HG02798 (cell line): ENCODE measurements at regions not wholly inside any gene's neighbourhood (a gene's known extent, or its start where the extent isn't known, plus 50 kb on each side); places are given as distances from the start of the nearest gene placed in this dataset.

Source experiments
- ATAC-seq: cut with Tn5 transposase; IDR thresholded peaks from one replicate; pipeline ENCODE4 v1.9.1; 2021; ENCODE audit warnings: mild to moderate bottlenecking; ENCODE audit not compliant: unreplicated experiment, poor library complexity

DNA sequence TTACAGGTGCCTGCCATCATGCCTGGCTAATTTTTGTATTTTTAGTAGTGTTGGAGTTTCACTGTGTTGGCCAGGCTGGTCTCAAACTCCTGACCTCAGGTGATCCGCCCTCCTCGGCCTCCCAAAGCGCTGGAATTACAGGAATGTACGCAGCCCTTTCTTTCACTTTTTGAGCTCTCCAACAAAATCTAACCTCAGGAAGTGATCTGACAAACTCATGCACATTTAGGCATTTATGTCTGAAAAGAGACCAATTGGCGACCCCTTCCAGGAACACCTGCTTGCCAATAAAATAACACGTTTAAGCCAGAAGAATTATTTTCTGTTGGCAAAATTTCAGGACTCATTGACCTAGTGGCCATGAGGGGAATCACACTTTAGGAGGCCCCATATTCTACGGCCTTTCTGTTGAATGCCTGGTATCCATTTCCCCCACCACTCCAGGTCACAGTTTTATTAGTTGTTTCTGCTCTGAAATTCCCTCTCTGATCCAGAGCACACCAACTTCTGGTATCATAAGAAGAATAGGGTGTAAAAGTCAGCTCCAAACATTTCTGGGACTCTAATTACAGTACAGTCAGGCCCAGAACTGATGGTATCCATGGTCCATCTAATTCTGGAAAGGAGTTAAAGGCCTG, 65.8 kb upstream of the FRMD4A start:
- ATAC-seq, result no peak

- no peak for ATAC-seq
Measured at GRCh38 chr10:14394179-14394578, 63.5 kb upstream of the FRMD4A start.

- no peak for ATAC-seq
Measured at GRCh38 chr10:14391342-14391741, 60.6 kb upstream of the FRMD4A start.

DNA sequence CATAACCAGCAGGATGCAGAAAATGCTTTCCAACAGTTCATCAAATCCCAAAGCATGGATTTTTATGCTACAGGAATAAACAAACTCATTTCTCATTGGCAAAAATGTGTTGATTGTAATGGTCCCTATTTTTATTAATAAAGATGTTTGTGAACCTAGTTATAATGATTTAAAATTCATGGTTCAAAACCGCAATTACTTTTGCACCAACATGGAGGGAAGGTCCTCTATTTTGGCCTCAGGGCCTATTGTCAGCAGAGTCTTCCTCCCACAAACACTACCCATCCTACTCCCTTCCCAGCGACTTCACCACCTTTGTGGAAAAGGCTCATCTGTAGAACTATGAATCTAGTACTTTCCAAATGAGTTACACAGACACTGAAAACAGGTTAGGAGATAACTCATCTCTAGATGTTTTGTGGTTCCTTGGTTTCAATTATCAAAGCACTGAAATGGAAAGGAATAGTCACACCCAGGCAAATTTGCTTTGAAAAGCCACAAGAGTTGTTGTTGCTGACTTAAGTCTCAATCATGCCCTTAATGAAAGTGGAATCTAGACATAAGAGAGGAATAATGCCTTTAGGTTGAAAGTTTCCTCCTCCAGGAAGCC, 59.4 kb upstream of the FRMD4A start:
- peak; percentile 87 for ATAC-seq

DNA sequence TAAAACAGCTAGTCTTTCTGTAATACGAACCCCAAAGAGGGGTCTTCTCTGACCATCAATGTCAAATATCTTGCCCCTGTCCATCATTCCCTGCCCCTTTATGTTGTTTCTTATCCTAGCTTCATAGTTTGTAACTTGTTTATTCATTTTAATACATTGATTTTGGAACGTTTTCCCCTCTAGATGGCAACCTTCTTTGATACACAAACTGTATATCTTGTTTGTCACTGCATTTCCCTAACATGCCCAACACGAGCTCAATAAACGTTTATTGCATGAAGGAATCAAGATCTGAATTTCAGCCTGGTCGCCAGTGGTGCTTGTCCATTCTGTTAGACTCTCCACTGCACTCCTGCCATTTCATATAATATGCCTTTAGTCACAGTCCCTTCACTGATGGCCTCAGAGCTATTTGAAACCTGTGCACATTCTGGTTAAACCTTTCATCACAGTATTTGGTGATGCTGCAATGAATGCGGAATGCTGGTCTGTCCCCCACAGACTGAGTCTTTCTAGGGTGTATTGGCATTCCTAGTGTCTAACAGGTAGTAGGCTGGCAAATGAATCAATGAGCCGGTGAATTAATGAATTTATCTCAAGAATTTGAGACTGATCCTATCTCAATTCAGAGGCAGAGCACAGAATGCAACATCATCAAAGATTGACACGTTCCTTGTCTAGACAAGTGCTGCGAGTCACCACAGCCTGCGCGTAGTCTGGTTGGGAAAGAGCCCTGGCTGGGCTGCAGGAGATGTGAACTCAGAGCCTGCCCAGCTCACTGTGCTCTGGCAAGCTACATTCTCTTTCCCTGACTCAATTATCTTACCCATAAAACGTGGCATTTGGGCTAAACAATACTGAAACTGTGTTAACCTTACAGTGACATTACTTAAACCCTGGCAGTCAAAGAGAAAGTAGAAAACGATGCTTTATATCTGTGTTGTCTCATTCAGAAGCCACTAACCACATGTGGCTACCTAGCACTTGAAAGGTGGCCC, 55.2 kb upstream of the FRMD4A start:
- ATAC-seq, result no peak

GRCh38 chr10:14384915-14385314, 54.2 kb upstream of the FRMD4A start:
- ATAC-seq, result no peak

DNA sequence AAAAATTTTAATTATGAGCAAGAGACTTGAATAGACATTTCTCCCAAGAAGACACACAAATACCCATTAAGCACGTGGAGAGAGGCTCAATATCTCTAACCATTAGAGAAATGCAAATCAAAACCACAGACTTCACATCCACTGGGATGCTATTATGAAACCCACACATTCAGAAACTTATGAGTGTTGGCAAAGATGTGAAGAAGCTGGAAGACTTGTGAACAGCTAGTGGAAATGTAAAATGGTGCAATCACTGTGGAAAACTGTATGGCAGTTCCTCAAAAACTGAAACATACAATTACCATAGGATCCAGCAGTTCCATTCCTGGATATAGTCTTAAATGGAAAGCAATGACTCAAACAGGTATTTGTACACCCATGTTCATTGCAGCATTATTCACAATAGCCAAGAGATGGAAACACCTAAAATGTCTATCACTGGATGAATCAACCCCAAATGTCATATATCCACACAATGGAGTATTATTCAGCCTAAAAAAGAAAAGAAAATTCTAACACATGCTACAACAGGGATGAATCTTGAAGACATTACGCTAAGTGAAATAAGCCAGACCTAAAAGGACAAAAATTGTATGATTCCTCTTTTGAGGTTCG, 53.5 kb upstream of the FRMD4A start:
- no peak for ATAC-seq

DNA sequence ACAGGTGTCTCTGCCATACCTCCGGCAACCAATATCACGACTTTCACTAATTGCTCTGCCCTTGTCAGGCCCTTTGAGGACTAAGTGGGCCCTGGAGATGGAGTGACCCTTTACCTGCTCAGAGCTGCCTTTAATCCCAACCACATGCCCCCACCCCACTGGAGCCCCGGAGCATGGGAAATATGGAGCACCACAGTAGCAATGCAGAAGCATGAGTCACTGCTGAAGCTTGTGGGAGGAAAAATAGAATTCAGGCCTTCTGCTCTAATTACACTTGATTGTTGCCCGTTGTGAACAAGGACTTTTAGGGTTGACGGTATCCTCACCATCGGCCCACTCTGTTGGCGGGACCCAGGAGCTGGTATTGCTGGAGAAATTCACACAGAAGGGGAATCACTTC, 52.5 kb upstream of the FRMD4A start:
- no peak for ATAC-seq

GRCh38 chr10:14382531-14382930, 51.8 kb upstream of the FRMD4A start:
- no peak for ATAC-seq

DNA sequence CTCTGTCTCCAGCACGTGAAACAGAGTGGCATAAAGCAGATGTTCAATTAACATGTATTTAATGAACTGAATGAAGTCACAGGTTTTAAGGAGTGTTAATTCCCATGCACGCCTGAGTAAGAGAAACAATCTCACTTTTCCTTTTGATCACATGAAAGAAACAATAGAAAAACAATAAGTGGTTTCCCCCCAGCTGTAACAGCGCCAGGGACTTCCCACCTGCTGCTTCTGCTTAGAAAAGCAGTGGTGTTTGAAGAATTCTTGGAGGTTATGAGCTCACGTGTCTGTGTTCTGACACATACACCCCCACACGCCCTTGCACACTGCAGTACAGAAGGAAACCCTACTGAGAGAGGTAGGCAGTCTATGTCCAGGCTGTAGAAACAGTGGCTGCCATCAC, 51.3 kb upstream of the FRMD4A start:
- ATAC-seq, result peak; percentile 65

DNA sequence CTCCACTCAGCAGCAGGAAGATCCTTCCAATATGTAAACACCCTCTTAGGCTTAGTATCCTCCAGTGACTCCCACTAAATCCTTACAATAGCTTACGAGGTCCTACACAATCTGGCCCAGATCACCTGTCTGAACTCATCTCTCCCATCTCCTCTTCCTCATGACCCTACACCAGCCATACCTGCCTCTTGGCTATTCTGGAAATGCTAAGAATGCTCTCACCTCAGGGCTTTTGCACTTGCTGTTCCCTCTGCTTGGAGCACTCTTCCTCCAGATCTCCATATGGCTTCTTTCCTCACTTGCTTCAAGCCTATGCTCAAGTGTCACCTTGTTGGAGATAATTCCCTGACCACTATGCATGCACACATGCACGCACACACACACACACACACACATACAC, 50.8 kb upstream of the FRMD4A start:
- no peak for ATAC-seq

DNA sequence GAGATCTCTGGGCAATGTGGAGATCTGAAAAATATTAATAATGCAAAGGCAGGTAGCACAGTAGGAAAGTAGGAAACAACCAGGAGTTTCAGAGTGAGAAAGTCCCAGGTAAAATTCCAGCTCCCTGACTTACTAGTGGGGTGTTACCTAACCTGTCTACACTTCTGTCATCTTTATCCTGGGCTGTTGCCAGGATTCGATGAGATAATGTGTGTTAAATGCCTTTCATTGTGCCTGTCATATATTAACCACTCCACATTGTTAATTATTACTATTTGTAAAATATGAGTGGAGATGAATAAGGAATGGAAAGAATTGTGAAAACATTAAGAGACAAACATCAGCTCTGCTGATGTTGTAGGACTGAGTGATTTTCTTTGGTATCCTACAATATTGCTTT, 50.0 kb upstream of the FRMD4A start:
- ATAC-seq, result no peak
